ENCODE measurements at regions not wholly inside any gene's neighbourhood (a gene's known extent, or its start where the extent isn't known, plus 50 kb on each side); places are given as distances from the start of the nearest gene placed in this dataset.

DNA sequence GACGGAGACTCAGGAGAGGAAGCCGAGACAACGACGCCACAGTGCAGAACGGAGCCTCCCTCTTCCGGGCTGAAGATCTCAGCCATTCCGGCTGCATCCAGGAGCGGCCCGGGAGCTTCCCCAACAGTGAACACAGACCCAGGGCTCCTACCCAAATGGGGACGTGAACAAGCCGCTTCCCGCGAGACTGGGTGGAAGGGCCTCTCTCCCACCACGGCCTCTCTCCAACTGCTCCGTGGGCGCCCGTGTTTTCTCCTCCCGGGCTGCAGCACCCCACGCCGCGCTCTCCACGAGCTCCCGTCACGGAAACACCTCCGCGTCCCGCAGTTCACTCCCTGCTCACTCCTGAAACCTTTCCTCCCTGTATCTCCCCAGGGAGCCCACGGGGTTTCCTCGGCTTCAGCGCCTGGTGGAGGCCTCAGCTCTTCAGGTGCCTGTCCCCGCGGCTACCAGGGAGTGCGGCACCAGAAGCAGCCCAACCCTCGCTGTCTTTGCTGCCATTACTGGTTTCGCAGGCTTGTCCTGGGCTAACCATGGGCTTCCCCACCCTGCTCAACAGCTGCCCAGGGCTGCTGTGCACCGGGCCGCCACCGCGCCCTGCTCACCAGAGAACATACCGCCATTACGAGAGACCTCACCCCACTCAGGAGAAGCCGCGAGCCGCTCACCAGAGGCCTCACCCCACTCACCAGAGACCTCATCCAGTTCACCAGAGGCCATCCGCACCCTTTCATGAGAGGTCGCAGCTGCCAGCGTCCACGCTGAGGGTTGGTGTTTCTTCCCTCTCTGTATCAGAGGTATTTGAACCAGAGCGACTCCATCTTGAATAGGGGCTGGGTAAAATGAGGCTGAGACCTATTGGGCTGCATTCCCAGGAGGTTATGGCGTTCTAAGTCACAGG lies 922.8 kb downstream of the QKI start:
- Histone ChIP-seq H3K4me3 (no peak overlapping the region), H3K4me2 (no peak overlapping the region), H3K27me3 (no peaks in the 10 kb centered on the region), H3K9me3 (replicated peaks in 1 of 11) (peaks cover 8 to 15% (median 10%) of the 10 kb centered on the region in 11 experiments; a peak in 15 of 22 replicates), H3K36me3 (no peaks in the 10 kb centered on the region), H3K4me1 (no peaks in the 10 kb centered on the region), H3K9ac (no peak overlapping the region), H3K27ac (no peak overlapping the region), H4K20me1 (no peaks in the 10 kb centered on the region)
- TF ChIP-seq Cebpa-rat (IDR thresholded peaks at IDR 0.05) = no peak

DNA sequence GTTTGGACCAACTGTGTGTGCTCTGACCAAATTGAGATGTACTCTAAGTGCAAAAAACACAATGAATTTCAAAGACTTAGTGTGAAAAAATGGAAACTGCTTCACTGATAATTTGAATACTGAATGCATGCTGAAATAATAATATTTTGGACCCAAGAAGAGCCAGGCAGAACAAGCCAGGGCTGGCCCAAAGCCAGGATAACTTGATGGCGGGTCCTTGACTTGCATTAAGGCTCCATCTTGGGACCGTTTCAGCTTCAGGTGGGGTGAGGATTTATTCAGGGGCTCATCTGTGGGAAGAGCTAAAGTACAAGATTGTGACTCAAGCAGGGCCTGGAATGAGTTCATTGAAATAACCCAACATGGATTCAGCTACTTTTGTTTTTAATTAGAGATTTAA lies 921.9 kb downstream of the QKI start:
- Histone ChIP-seq H3K27ac (no peak overlapping the region), H3K4me2 (no peak overlapping the region), H3K9me3 (replicated peaks in 1 of 11) (peaks cover 8 to 15% (median 10%) of the 10 kb centered on the region in 11 experiments; a peak in 15 of 22 replicates), H3K36me3 (no peaks in the 10 kb centered on the region), H4K20me1 (no peaks in the 10 kb centered on the region), H3K27me3 (no peaks in the 10 kb centered on the region), H3K4me1 (peaks cover 0 to 2% (median 0%) of the 10 kb centered on the region in 10 experiments; a peak in 2 of 20 replicates), H3K9ac (no peak overlapping the region), H3K4me3 (no peak overlapping the region)
- TF ChIP-seq Cebpa-rat (IDR thresholded peaks at IDR 0.05) = no peak

DNA sequence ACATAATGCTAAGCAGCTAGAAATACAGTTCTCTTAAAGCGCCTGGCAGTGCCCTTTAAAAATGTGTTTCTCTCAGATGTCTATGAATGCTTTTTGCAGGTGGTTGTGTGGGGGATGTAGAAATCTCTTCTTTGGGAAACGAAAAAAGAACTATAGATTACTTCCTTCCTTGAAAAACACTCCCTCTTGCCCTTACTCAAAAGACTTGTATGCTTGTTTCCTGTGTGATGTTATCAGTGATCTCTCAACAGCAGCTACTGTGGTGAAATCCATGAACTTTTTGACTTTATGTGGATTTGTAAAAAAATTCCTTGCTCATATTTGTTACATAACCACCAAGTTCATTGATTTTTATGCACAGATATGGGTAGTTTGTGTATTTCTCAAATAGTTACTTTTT lies 916.5 kb downstream of the QKI start:
- Histone ChIP-seq H3K9me3 (replicated peaks in 1 of 11) (no peaks in the 10 kb centered on the region), H3K27ac (peak overlapping the region in 1 of 11 experiments; percentile 17; a peak in 1 of 22 replicates), H4K20me1 (no peaks in the 10 kb centered on the region), H3K9ac (no peak overlapping the region), H3K4me3 (no peak overlapping the region), H3K4me2 (peak overlapping the region in 3 of 11 experiments; percentile 1 to 19 (median 6); a peak in 3 of 22 replicates), H3K4me1 (peaks cover 0 to 10% (median 4%) of the 10 kb centered on the region in 10 experiments; a peak in 4 of 20 replicates), H3K27me3 (no peaks in the 10 kb centered on the region), H3K36me3 (no peaks in the 10 kb centered on the region)
- no peak for TF ChIP-seq Cebpa-rat (IDR thresholded peaks at IDR 0.05)

DNA sequence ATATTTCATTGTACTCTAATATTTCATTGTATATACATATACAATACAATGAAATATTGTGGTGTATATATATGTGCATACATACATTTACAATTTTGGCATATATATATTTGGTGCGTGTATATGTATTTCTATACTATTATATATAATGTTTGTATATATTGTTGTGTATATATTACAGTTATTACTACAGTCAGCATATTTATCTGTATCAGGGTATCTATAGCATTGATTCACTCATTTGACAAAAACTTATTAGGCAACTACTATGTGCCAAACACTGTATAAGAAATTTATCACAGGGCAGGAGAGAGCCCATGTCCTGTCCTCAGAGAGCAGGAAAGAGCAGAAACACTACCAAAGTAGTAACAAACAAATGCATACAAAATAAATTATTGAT lies 910.6 kb downstream of the QKI start:
- no peaks in the 10 kb centered on the region for H3K4me1 ChIP-seq
- no peak overlapping the region for H3K27ac ChIP-seq
- no peak overlapping the region for H3K9ac ChIP-seq
- H3K4me3 ChIP-seq = no peak overlapping the region
- H4K20me1 ChIP-seq = no peaks in the 10 kb centered on the region
- H3K27me3 ChIP-seq = no peaks in the 10 kb centered on the region
- H3K36me3 ChIP-seq = no peaks in the 10 kb centered on the region
- no peaks in the 10 kb centered on the region for H3K9me3 ChIP-seq (replicated peaks in 1 of 11)
- H3K4me2 ChIP-seq = no peak overlapping the region
- TF ChIP-seq Cebpa-rat (IDR thresholded peaks at IDR 0.05) = no peak

DNA sequence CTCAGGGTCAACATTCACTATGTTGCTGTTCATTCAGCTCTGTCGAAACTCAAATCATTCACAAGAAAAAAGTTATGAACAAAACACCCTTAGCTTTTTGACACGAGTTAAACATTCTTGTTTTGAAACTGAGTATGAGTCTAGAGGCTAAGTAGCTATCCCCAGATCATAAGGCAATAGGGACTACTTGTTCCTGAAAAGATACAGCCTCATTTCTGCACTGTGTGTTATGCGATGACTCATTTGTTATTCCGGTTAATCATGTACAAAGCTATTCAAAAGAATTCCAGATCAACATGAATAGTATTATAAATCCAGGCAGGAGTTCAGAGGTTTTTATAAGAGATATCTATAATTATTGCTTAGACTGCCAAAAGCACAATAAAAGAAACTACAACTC lies 908.0 kb downstream of the QKI start:
- Histone ChIP-seq H4K20me1 (no peaks in the 10 kb centered on the region), H3K27ac (no peak overlapping the region), H3K4me1 (no peaks in the 10 kb centered on the region), H3K9me3 (replicated peaks in 1 of 11) (no peaks in the 10 kb centered on the region), H3K4me2 (no peak overlapping the region), H3K27me3 (no peaks in the 10 kb centered on the region), H3K36me3 (no peaks in the 10 kb centered on the region), H3K4me3 (no peak overlapping the region), H3K9ac (no peak overlapping the region)
- no peak for TF ChIP-seq Cebpa-rat (IDR thresholded peaks at IDR 0.05)

DNA sequence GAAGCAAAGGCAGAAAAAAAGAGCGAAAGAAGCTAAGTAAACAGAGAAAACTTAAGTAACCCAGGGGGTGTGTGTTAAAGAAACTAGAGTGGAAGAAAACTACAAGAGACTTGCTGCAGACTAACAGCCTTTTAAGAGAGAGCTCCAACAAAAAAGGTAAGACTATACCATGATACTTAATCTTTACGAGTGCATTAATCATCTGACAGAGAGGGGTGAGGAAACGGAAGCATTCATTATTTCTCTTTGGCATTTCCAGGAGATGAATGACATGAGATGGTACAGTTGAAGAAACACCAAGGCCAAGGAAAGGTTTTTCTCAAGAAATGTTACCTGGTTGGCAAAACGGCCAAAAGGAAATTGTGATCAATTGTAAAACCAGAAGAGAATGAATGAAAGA lies 906.8 kb downstream of the QKI start:
- H3K27me3 ChIP-seq = no peaks in the 10 kb centered on the region
- TF ChIP-seq Cebpa-rat (IDR thresholded peaks at IDR 0.05) = no peak
- H4K20me1 ChIP-seq = no peaks in the 10 kb centered on the region
- no peak overlapping the region for H3K9ac ChIP-seq
- H3K36me3 ChIP-seq = no peaks in the 10 kb centered on the region
- H3K4me2 ChIP-seq = no peak overlapping the region
- no peaks in the 10 kb centered on the region for H3K9me3 ChIP-seq (replicated peaks in 1 of 11)
- no peak overlapping the region for H3K4me3 ChIP-seq
- H3K4me1 ChIP-seq = no peaks in the 10 kb centered on the region
- H3K27ac ChIP-seq = no peak overlapping the region

DNA sequence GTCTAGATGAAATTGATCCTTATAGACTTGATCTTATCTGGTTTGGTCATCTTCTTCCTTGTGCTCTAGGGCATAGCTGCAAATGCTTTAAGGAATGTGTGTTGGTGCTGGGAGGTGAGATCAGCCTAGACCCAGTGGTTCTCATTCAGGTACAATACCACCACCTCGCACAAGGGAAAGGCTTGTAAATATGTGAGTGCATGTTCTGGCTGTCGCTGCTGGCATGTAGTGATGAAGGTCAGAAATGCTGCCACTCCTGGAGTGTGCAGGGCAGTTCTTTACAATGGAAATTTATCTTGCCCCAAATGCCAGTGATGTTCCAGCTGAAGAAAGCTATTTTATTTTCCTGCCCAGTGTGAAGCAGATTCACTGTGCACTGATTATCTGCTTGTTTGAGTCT lies 900.9 kb downstream of the QKI start:
- Histone ChIP-seq H3K4me3 (no peak overlapping the region), H4K20me1 (no peaks in the 10 kb centered on the region), H3K27me3 (no peaks in the 10 kb centered on the region), H3K36me3 (no peaks in the 10 kb centered on the region), H3K27ac (no peak overlapping the region), H3K9ac (no peak overlapping the region), H3K4me1 (no peaks in the 10 kb centered on the region), H3K4me2 (no peak overlapping the region), H3K9me3 (replicated peaks in 1 of 11) (no peaks in the 10 kb centered on the region; a peak in 1 of 22 replicates)
- no peak for TF ChIP-seq Cebpa-rat (IDR thresholded peaks at IDR 0.05)

DNA sequence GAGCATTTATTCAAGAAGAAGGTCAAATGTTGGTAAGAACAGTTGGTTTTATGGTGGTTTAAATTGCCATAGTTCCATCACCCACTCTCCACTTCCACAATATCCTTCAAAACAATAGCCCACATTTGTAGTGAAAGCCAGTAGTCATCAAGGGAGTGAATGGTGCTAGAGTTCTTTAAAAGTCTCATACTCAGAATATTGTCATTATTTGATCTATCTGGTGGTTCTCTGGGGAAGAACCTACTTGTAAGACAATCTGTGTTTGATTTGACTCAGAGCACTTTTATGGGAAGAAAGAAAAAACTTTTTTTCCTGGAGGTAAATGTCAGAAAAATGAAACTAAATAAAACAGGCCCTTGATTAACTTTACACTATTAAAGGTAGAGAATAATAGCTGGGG lies 893.8 kb downstream of the QKI start:
- Histone ChIP-seq H3K9ac (no peak overlapping the region), H3K4me3 (no peak overlapping the region), H3K9me3 (replicated peaks in 1 of 11) (peaks cover 5 to 22% (median 14%) of the 10 kb centered on the region in 11 experiments; a peak in 13 of 22 replicates), H3K4me2 (no peak overlapping the region), H3K27me3 (no peaks in the 10 kb centered on the region), H4K20me1 (no peaks in the 10 kb centered on the region), H3K27ac (no peak overlapping the region), H3K4me1 (no peaks in the 10 kb centered on the region), H3K36me3 (no peaks in the 10 kb centered on the region)
- no peak for TF ChIP-seq Cebpa-rat (IDR thresholded peaks at IDR 0.05)

DNA sequence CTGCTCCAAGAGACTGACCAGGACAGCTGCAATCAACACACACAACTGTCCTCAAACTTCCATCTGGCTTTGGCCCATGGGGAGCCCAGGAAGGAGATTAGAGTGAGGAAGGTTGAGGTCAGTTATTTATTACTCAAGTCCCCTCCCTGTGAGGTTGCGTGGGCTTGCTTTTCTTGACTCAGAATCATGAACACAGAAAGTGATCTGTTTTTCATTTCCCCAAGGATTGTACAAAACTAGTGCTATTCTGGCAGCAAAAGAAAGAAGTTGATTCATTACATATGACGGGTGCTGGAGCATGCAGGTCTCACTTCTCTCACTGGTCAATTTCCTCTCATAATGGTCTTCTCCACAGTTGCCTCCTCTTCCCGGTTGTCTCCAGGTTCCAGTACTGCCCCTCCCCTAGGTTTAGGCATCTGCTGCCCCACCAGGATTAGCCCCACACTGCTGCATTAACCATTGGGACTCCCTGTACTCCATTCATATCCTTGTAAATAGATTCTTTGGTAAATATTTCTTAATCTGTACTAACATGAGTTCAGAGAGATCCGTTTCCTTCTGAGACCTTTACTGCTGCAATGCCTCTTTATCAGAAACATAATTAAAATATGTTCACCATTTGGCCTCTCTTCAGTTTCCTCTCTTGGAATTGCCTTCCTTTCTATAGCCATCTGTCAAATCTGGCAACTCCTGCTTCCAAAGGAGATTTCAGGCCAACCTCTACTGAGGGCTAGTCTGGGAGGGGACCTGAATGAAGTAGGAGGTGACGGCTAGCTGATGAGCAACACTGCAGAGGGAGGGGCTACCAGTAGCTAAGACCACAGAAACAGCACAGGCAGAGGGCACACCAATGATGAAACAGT lies 888.8 kb downstream of the QKI start:
- Histone ChIP-seq H3K9ac (no peak overlapping the region), H4K20me1 (no peaks in the 10 kb centered on the region), H3K4me1 (peaks cover 0 to 8% (median 7%) of the 10 kb centered on the region in 10 experiments; a peak in 9 of 20 replicates), H3K9me3 (replicated peaks in 1 of 11) (peaks cover 0 to 4% (median 2%) of the 10 kb centered on the region in 11 experiments; a peak in 5 of 22 replicates), H3K36me3 (no peaks in the 10 kb centered on the region), H3K4me3 (no peak overlapping the region), H3K4me2 (0 out of 22 replicates have a peak overlapping the region, but pooled peaks of 1 of the 11 experiments have one; percentile 0), H3K27me3 (no peaks in the 10 kb centered on the region), H3K27ac (peak overlapping the region in 2 of 11 experiments; percentile 9 to 25; a peak in 2 of 22 replicates)
- no peak for TF ChIP-seq Cebpa-rat (IDR thresholded peaks at IDR 0.05)

All from BLaER1 treated with 17β-estradiol and CSF1 and Interleukin-3, amounts not matched to agents 10 nM and 100 nM (cell line).